ENCODE measurements at regions not wholly inside any gene's neighbourhood (a gene's known extent, or its start where the extent isn't known, plus 50 kb on each side); places are given as distances from the start of the nearest gene placed in this dataset.

GRCh38 chr6:17021539-17021889, 80.3 kb upstream of the STMND1 start:
- H3K27ac ChIP-seq, result no peak overlapping the region
- TF ChIP-seq CTCF (conservative IDR thresholded peaks at IDR 0.05), result no peak

GRCh38 chr6:17020889-17021538, 80.8 kb upstream of the STMND1 start:
- no peak overlapping the region for H3K27ac ChIP-seq
- no peak for TF ChIP-seq CTCF (conservative IDR thresholded peaks at IDR 0.05)

GRCh38 chr6:17018425-17018824, 83.4 kb upstream of the STMND1 start:
- TF ChIP-seq CTCF (conservative IDR thresholded peaks at IDR 0.05), result no peak
- H3K27ac ChIP-seq, result no peak overlapping the region

GRCh38 chr6:17017416-17017815, 84.4 kb upstream of the STMND1 start:
- no peak for TF ChIP-seq CTCF (conservative IDR thresholded peaks at IDR 0.05)
- no peak overlapping the region for H3K27ac ChIP-seq

- TF ChIP-seq CTCF (conservative IDR thresholded peaks at IDR 0.05), result no peak
- H3K27ac ChIP-seq, result no peak overlapping the region
These were observed 86.1 kb upstream of the STMND1 start for GRCh38 chr6:17015551-17016381.

GRCh38 chr6:17015144-17015543, 86.7 kb upstream of the STMND1 start:
- no peak for TF ChIP-seq CTCF (conservative IDR thresholded peaks at IDR 0.05)
- no peak overlapping the region for H3K27ac ChIP-seq

- H3K27ac ChIP-seq, result no peak overlapping the region
- no peak for TF ChIP-seq CTCF (conservative IDR thresholded peaks at IDR 0.05)
These were observed 88.1 kb upstream of the STMND1 start for GRCh38 chr6:17013701-17014100.

Data from VCaP (cell line).